DMS53 (cell line): ENCODE measurements at regions not wholly inside any gene's neighbourhood (a gene's known extent, or its start where the extent isn't known, plus 50 kb on each side); places are given as distances from the start of the nearest gene placed in this dataset.
"Not testable (repeated sequence)": the region's sequence is repeated elsewhere in the genome, so short reads cannot be mapped to it uniquely, and the experiment has no call there.

Source experiments
- DNase-seq: peaks from one replicate; lab custom pipeline; 2025; lab: John Stamatoyannopoulos, UW

DNA sequence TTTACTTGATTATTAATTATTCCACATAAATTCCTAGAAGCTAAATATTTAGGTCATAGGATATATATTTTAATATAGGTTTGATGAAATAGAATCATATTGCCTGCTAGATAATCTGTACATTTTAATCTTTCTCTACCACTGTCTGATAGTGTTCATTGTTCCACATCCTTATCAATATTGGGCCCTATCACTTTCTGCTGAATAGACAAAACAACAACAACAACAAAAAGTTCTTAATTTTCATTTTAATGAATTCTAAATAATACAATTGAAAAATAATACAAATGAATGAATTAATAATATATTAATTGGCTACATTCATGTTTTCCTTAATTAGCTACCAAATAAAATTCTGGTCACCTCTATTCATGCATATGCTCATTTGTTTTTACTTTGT, 1437.2 kb downstream of the LRFN5 start:
- no peak for DNase-seq

DNA sequence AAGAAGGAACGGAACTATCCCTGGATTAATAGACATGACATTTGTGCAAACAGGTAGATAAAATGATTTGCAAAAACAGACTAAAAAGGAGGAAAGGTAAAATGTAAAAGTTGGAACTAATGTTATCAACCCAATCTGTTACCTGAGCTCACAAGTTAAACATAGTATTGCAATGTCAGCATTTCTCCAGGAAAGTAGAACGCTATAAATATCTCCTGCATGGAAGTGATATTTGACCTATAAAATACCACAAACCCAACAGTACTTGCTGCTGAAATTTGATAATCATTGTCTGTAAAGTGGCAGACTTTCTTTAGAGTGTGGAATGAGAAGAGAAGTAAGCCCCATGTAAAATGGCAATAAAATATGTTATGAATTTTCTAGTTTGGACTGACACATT, 1435.7 kb downstream of the LRFN5 start:
- DNase-seq: no peak

DNA sequence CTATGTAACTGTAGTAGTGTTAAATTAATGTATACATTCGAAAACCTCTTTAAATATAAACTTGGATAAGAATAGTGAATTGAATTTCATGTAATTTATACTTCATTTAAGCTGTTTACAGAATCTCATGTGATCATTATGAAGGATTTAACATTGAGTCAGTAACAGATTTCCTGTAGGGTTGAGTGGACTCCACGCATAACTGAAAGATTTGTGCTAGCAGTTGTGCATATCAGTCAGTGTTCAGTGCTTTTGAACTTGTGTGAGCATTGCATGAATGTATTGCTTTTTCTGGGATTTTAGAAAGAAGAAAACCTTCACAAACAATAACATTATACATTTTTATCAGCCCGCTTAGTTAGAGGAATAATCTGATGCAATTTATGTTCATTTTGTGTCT, 1435.3 kb downstream of the LRFN5 start:
- no peak for DNase-seq

DNA sequence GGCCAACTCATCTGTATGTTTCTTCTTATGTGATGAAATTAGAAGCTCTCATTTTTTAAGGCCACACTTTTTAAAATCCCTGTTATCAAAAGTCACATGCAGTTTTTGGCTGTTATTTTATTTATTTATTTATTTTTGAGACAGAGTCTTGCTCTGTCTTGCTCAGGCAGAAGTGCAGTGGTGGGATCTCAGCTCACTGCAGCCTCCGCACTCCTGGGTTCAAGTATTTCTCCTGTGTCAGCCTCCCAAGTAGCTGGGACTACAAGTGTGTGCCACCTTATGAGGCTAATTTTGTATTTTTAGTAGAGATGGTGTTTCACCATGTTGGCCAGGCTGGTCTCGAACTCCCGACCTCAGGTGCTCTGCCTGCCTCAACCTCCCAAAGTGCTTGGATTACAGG, 1434.5 kb downstream of the LRFN5 start:
- DNase-seq: no peak

DNA sequence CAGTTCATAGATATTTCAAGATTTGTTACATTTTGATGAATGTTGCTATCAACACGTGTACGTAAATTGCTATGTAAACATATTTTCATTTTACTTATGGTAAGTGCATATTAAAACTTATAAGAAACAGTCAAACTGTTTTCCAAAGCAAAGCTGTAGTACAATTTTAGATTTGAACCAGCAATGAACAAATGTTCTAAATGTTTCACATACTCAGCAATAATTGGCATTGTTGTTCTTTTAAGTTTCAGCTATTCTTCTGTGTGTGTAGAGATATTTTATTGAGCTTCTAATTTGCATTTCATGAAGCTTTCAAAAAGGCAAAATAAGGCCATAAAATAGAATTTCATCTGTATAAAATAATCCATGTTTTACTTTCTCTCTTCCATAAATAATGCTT, 1433.2 kb downstream of the LRFN5 start:
- DNase-seq: no peak

DNA sequence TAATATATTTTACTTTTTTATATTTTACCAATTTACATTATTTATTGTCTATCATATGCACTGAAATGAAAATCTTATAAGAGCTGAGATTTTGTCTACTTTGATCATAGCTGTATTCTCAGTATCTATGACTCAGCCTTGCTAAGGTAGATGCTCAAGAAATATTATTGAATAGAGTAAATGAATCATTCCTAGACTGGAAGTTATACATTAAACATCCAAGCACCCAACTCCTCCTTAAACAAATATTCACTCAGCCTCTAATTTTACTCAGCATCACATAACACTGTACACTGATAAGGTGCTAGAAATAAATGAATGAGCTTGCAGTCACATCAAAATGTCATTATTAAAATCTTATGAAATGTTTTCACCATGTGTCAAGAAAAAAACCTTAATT, 1424.9 kb downstream of the LRFN5 start:
- DNase-seq: peak; percentile 66

DNA sequence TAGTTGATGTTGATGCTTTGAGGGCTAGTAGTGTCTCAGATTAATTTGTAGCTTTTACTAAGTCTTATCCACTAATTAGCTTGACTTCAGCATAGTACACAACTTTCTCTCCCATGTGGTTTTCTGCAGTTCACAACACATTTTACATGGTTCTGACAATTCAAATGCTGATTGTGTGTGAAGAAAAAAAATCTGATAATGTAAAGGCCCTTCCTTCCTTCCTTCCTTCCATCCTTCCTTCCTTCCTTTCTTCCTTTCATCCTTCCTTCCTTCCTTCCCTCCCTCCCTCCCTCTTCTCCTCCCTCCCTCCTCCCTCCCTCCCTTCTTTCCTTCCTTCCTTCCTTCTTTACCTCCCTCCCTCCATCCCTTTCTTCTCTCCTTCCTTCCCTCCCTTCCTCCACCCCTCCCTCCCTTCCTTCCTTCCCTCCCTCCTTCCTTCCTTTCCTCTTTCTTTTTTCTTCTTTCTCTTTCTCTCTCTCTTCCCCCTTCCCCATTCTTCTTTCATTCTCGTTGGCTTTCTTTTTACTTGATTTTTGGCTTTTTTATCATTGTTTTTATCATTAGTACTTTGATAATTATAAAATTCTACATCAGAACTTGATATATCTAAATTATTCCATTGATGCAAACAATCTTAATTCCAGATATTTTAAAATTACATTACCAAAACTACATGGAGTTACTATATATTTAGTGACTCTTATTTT, 1415.6 kb downstream of the LRFN5 start:
- DNase-seq: no peak

DNA sequence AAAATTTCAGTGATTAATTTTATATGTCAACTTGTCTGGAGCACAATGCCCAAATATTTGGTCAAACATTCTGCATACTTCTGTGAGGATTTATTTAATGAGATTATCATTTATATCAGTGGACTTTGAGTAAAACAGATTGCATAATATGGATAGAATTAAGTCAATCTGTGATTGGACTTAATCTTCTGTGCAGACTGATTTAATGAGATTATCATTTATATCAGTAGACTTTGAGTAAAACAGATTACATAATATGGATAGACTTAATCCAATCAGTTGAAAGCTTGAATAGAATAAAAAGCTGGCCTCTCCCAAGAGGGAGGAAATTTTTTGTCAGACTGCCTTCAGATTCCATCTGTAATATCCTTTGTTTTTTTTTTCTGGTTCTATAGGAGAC, 1413.2 kb downstream of the LRFN5 start:
- no peak for DNase-seq

DNA sequence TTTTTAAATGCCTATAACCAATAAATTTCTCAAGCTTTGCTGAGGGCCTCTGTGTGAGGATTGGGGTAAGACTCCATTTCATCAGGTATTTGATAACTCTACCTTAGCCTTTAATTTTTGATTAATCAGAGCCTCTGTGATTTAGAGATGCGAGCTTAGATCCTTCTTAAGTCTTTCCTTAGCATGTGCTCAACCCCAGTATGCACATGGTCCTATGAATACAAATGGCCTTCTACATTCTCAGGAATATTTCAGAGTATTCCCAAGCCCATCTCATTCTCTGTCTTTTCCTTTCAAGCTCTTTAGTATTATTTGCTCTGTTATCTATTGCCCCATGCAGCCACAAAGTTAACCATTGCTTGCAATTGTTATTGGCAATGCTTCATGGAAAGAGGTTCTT, 1407.7 kb downstream of the LRFN5 start:
- DNase-seq: no peak

DNA sequence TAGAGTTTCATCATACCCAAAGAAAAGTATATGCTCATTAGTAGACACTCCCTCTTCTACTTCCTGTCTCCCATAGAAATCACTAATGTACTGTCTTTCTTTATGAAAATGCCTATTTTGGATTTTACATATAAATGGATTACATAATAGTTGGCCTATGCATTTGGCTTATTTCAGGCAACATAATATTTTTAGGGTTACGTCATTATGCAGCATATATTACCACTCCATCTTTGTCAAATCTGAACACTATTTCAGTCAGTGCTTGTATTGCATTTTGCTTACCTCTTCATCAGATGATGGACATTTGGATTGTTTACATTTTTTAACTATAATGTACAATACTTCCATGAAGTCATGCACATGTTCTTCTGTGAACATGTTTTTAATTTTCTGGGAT, 1406.1 kb downstream of the LRFN5 start:
- DNase-seq: no peak

DNA sequence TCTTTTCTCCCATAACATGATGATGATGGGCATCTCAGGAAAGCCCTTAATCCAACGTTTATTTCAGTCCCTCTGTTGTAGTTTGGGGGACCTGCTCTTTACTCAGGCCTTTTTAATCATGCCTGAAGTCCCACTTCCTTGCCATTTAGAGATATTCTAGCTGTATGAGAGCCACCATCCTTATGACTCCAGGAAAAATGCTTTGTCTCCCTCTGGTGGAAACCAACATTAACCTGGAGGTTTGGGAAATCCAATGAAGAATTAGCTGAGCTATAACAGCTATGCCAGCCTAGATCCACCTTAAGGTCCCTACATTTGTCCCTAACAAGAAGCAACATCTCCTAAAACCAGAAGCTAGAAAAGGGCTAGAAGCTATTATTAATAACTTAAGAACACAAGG, 1399.1 kb downstream of the LRFN5 start:
- DNase-seq: peak; percentile 31

DNA sequence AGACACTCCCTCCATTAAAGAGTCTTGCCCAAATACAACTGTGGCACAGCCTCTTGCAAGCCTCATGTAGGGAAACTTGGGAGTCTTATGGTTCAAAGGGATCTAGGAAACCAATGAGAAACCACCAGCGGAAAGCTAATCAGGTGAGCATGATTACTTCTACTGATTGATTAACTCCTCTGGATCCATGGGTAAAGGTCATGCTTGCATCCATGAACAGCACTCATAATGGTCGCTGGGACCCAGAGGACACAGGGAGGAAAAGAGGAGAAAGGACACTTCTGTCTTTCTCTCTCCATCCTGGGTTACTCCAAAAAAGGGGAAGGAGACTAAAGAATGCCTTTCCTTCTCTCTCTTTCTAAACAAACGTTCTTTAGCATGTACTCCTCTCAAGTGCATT, 1397.2 kb downstream of the LRFN5 start:
- DNase-seq: peak; percentile 35

DNA sequence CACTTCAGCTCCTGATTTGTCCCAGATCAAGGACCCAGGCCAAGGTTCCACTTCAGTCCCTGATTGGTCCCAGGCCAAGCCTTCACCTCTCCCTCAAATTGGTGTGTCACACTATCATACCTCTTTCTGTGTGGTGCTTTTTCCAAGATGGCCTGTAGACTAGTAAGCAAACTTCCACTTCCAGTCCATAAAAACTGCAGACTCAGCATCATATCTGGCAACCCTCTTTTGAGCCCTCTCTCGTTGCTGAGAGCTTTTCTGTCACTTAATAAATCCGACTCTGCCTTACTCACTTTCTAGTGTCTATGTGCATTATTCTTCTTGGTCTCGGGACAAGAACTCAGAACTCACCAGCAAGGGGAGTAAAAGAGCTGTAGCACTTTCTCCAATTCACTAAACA, 1395.1 kb downstream of the LRFN5 start:
- peak; percentile 15 for DNase-seq

DNA sequence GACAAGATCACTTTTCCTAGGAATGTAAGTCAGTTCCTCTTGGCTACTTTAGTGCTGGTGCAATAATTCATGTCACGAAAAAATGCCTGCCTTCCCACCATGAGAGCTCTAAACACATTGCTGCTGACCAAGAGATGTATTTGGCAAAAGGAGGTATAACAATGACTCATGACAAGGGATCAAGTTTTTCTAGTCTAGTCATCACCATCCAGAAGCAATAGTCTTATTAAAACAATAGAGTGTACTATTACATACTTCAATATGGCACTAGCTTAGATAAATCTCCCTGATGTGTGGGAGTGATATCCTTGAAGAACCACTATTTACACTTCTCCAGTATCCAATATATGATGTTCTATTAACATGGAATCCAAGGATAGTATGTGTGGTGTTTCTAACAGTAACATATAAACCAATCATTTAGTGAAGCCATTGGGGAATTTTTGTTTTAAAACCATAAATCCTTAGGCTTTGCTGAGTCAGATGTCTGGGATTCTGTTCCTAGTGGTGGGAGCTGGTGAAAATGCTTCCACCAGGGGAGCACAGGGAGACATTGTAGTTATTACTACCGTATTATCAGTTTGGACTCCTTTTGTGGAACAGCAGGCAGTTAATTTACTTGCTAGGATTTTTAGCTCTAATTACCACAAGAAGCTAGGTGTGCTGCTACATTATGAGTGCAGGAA, 1387.5 kb downstream of the LRFN5 start:
- DNase-seq: peak; percentile 28

DNA sequence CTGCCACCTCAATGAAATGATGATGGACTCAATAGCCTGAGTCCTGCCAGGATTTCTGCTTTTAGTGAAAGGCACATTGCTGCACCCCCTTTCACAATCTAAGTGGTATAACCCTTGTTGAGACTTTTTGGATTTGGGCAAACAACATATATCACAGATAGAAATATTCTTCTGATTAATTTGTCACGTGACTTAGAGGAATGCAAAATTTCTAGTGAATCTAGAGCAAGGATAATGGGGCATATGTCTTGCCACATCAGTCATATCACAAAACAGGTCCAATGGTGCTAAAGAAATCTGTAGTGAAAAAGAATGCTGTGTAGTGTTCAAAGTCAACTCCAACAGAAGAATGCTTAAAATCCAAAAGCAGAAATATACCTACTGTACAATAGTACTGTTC, 1386.3 kb downstream of the LRFN5 start:
- DNase-seq: no peak

DNA sequence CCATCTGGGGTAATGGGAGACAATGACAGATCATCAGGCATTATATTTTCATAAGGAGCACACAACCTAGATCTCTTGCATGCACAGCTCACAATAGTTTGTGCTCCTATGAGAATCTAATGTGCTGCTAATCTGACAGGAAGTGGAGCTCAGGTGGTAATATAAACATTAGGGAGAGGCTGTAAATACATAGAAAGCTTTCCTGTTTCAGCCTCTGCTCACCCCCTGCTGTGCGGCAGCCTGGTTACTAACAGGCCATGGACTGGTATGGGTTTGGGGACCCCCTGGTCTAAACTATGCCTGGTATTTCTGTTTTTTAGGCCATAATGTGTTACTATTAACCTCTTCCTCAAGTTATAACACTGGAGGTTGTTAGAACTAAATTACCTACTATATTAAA, 1373.7 kb downstream of the LRFN5 start:
- DNase-seq: peak; percentile 36

DNA sequence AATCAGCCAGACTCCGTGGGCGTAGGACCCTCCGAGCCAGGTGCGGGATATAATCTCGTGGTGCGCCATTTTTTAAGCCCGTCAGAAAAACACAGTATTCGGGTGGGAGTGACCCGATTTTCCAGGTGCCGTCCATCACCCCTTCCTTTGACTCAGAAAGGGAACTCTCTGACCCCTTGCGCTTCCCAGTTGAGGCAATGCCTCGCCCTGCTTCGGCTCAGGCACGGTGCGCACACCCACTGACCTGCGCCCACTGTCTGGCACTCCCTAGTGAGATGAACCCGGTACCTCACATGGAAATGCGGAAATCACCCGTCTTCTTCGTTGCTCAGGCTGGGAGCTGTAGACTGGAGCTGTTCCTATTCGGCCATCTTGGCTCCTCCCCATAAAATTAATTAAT, 1366.5 kb downstream of the LRFN5 start:
- not testable (repeated sequence) for DNase-seq

DNA sequence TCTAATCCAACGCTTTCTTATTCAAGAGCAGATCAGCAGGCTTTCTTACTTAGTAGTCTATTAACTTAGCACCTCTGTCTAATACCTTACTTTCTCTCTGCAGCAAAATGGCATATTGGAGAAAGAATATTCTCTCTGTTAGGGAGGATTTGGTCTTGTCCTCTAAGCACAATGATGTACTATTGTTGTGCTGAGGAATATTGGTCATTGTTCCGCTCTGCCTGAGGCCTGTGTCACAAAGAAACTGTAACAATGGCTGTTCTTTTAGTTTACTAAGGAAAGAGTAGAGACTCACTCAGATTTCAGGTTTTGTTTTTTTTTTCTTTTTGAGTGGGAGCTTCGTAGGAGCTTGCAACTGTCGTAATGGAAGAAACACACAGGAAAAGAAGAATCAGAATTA, 1358.8 kb downstream of the LRFN5 start:
- DNase-seq: no peak

DNA sequence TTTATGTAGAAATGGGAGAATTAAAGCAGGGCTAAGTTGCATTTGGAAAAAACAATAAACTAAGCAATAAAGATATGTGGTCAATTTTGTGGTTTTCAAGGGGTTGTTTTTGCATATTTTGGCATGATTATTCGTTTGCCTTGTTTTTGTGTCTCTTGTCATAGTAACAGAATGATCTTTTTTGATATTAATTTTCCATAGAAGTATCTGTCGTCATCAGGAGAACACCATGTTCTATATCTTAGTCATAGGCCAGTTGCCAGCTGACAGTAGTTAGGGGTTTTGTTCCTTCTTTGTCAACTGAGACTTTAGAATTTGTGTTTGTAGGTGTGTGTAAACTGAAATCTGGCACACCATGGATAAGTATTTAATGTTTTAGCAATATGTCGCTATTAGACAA, 1354.8 kb downstream of the LRFN5 start:
- no peak for DNase-seq

DNA sequence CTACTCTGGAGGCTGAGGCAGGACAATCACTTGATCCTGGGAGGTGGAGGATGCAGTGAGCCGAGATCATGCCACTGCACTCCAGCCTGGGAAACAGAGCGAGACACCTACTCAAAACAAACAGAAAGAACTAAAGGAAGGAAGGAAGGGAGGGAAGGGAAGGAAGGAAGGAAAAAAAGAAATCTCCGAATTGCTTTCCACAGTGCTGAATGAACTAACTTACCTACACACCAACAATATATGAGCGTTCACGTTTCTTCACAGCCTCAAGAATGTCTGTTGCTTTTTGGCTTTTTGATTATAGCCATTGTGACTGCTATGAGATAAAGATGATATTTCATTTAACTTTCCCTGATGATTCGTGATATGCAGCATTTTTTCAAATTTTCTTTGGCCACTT, 1343.7 kb downstream of the LRFN5 start:
- no peak for DNase-seq

DNA sequence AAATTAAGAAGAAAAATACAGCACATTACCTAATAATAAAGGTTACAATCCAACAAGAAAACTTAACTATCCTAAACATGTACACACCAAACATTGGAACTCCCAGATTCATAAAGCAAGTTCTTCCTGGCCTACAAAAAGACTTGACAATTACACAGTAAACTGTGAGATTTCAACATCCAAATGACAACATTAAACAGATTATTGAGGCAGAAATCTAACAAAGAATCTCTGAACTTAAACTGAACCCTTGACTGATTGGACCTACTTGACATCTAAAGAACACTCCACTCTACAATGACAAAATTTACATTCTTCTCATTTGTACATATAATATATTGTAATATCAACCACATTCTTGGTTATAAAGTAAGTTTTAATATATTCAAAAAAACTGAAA, 1341.3 kb downstream of the LRFN5 start:
- DNase-seq: no peak

DNA sequence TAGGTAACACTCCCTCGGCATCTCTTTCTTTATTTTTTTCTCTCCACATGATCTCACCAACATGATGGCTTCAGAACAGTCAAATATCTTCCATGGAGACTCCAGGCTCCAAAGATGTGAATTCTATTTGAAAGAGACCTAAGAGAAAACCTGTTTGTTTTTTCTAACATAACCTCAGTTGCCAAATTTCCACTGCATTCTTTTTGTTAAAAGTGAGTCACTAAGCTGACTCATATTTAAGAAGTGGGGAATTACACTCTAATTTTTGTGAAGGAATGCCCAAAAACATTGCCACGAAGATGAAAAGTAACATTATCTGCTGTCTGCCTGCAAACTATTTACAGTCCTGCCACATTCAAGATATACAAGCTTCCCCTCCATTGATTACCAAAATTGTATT, 1337.6 kb downstream of the LRFN5 start:
- DNase-seq: no peak

DNA sequence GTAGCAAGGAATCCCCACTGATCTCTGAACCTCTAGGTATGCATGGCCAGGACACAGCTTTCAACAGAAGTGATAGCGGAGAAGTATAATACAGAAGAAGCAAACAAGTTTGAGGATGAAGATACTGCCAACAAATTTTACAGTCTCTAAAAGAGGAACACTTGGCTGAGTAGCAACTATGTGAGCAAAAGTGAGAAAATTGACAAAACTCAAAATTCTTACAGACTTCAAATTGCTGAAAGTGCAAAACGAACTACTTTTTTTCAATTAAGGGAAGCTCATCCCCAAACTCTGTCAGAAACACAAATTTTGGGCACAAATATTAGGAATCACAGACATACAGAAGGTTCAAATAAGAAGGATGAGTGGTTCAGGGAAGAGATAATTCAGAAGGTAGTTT, 1324.6 kb downstream of the LRFN5 start:
- DNase-seq: no peak
